GM21619 (cell line): ENCODE measurements at regions not wholly inside any gene's neighbourhood (a gene's known extent, or its start where the extent isn't known, plus 50 kb on each side); places are given as distances from the start of the nearest gene placed in this dataset.

ENCODE experiments used
- ATAC-seq: cut with Tn5 transposase; IDR thresholded peaks from one replicate; pipeline ENCODE4 v1.9.1; 2021; ENCODE audit not compliant: unreplicated experiment

DNA sequence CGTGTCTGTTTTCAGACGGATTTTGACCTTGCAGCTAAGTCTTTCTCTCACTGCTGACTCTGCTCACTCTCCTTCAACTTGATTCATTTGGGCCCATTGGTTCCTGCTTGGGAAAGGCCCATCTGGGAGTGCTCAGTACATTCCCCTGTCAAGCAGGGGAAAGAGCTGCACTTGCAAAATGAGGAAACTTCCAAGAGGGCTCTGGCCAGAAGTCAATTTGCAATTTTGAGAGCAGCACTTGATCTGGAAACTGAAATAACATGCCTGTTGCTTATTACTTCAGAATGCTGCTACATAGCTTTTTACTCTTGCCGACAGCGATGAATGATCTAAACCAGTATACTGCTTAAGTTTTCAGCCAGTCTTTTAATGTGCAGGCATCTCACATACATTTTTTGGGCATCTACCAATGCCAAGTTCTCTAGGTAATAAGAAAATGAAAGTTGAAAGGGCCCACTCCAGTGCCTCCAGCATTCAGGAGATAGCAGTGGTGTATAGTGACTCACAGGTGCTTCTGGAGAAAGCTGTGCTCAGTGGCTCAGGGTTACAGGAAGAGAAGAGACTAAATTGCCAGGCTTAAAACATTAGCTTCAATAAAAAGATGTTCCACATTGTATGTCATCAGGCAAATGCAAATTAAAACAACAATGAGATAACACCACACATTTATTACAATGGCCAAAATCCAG lies 70.1 kb upstream of the RORA start:
- no peak for ATAC-seq

DNA sequence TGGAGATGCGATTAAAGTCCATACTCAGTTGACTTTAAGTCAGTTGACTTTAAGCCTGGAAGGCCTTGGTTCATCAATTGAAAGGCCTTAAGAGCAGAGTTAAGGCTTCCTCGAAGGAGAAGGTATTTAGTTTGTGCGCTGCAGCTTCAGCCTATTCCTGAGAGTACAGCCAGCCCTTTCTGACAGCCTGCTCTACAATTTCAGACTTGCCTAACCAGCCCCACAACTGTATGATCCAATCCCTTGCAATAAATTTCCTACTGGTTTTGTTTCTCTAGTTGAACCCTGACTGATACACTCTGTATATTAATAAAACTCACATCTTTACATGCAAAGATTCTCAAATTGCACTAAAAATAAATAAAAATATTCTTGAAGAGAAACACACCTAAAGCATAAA lies 66.1 kb upstream of the RORA start:
- ATAC-seq = no peak

DNA sequence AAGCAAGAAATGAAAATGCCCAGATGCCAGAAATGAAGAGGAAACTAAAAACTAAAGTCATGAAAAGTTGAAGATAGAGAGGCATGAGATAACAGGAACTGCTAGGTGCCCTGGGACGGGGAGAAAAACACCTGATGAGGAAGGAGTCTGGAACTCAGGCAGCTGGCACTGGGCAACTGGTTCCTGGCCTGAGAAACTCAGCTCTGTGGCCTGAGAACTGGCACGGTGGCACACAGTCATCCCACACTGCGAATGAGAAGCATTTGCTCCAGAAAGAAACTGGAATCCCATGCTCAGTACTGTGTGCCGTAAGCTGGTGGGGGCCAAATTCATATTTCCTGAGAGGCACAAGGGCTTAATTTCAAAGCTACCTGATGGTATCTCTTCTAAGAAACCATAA lies 53.6 kb upstream of the RORA start:
- no peak for ATAC-seq

DNA sequence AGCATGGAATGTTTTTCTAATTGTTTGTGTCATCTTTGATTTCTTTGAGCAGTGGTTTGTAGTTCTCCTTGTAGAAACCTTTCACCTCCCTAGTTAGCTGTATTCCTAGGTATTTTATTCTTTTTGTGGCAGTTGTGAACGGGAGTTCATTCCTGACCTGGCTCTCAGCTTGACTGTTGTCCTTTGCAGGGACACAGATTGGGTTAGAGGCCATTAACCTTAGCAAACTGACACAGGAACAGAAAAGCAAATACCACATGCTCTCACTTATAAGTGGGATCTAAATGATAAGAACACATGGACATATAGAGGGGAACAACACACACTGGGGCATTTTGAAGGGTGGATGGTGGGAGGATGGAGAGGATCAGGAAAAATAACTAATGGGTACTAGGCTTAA lies 52.2 kb upstream of the RORA start:
- no peak for ATAC-seq
